OCI-LY3 (cell line): ENCODE measurements at regions not wholly inside any gene's neighbourhood (a gene's known extent, or its start where the extent isn't known, plus 50 kb on each side); places are given as distances from the start of the nearest gene placed in this dataset.

Experiments used
- H2AFZ ChIP-seq: fragments of 200-600, 300-600 bp; shearing (Covaris generic); 2 replicates; pipeline ENCODE4 v1.6.0; 2014; ENCODE audit warnings: antibody characterized with exemption, low read depth, low read length
- H3K27ac ChIP-seq: fragments of 200-600, 300-600 bp; sonication (generic); 2 replicates; pipeline ENCODE4 v1.5.1; 2014; ENCODE audit warnings: mild to moderate bottlenecking, low read length, moderate library complexity, mixed read lengths
- H3K27me3 ChIP-seq: fragments of 200-600, 300-600 bp; sonication (generic); 2 replicates; pipeline ENCODE4 v1.6.1; 2014; ENCODE audit warnings: low read depth, low read length, mixed read lengths
- H3K36me3 ChIP-seq: fragments of 200-600, 300-600 bp; sonication (generic); replicated peaks from 2 replicates; pipeline ENCODE3; 2014; ENCODE audit warnings: low read depth, low read length, mixed read lengths
- H3K4me1 ChIP-seq: fragments of 300-600, 200-600 bp; sonication (generic); 2 replicates; pipeline ENCODE4 v1.6.1; 2014; ENCODE audit warnings: low read length, mixed read lengths
- H3K4me2 ChIP-seq: fragments of 200-600, 300-600 bp; sonication (generic); 2 replicates; pipeline ENCODE4 v1.6.1; 2014; ENCODE audit warnings: low read length, mixed read lengths
- H3K4me3 ChIP-seq: fragments of 300-600, 200-600 bp; sonication (generic); 2 replicates; pipeline ENCODE4 v1.5.1; 2014; ENCODE audit warnings: antibody characterized with exemption, mild to moderate bottlenecking, low read length, moderate library complexity
- H3K79me2 ChIP-seq: fragments of 300-600, 200-600 bp; shearing (Covaris generic); 2 replicates; pipeline ENCODE4 v1.6.1; 2014; ENCODE audit warnings: mild to moderate bottlenecking, low read length, mixed read lengths
- H3K9ac ChIP-seq: fragments of 300-600, 200-600 bp; shearing (Covaris generic); 2 replicates; pipeline ENCODE4 v1.6.0; 2014; ENCODE audit warnings: mild to moderate bottlenecking, low read length, moderate library complexity
- H3K9me3 ChIP-seq: fragments of 200-600, 300-600 bp; shearing (Covaris generic); 2 replicates; pipeline ENCODE4 v1.6.1; 2014; ENCODE audit warnings: low read length, mixed read lengths; ENCODE audit not compliant: insufficient read depth
- H4K20me1 ChIP-seq: fragments of 200-600, 300-600 bp; sonication (generic); 2 replicates; pipeline ENCODE4 v1.6.1; 2016; ENCODE audit warnings: low read length, mixed read lengths; ENCODE audit not compliant: insufficient read depth
- CTCF ChIP-seq: fragments of 200-600, 300-600 bp; sonication (generic); IDR thresholded peaks from 2 replicates; pipeline ENCODE4 v1.5.1; 2014; ENCODE audit warnings: antibody characterized with exemption, low read length, low read depth
- EZH2phosphoT487 ChIP-seq: fragments of 200-600 bp; shearing (Covaris generic); IDR thresholded peaks from 2 replicates; pipeline ENCODE4 v1.6.1; 2018; ENCODE audit warnings: antibody characterized with exemption, mixed run types, low read depth

- Histone ChIP-seq H3K4me1 (no peaks in the 10 kb centered on the region), H2AFZ (no peak overlapping the region), H4K20me1 (no peaks in the 10 kb centered on the region), H3K9me3 (no peaks in the 10 kb centered on the region), H3K4me3 (no peak overlapping the region), H3K36me3 (no peaks in the 10 kb centered on the region), H3K27ac (no peak overlapping the region), H3K4me2 (no peak overlapping the region), H3K9ac (no peak overlapping the region), H3K27me3 (no peaks in the 10 kb centered on the region), H3K79me2 (no peaks in the 10 kb centered on the region)
- TF ChIP-seq EZH2phosphoT487 = no peak
Measured at GRCh38 chr9:102032614-102033013, 294.2 kb upstream of the GRIN3A start.

GRCh38 chr9:102000956-102001355 lies 262.5 kb upstream of the GRIN3A start:
- H3K4me2 ChIP-seq = no peak overlapping the region
- peaks cover 10% of the 10 kb centered on the region; the same call in 1 of the 2 replicates for H3K4me1 ChIP-seq

GRCh38 chr9:101999441-101999840 lies 261.0 kb upstream of the GRIN3A start:
- Histone ChIP-seq H3K4me2 (no peak overlapping the region), H3K4me1 (peaks cover 10% of the 10 kb centered on the region; the same call in 1 of the 2 replicates), H3K27me3 (no peaks in the 10 kb centered on the region), H3K9ac (no peak overlapping the region), H3K27ac (no peak overlapping the region), H3K36me3 (no peaks in the 10 kb centered on the region), H3K9me3 (no peaks in the 10 kb centered on the region), H2AFZ (no peak overlapping the region), H4K20me1 (no peaks in the 10 kb centered on the region), H3K79me2 (no peaks in the 10 kb centered on the region), H3K4me3 (no peak overlapping the region)
- TF ChIP-seq EZH2phosphoT487 (no peak), CTCF (no peak)

More at GRCh38 chr9:102000956-102001355, 262.5 kb upstream of the GRIN3A start:
- H3K9ac ChIP-seq = no peak overlapping the region
- H3K9me3 ChIP-seq = no peaks in the 10 kb centered on the region
- TF ChIP-seq CTCF (no peak), EZH2phosphoT487 (no peak)
- H3K27ac ChIP-seq = no peak overlapping the region
- H4K20me1 ChIP-seq = no peaks in the 10 kb centered on the region
- no peak overlapping the region for H3K4me3 ChIP-seq
- H3K27me3 ChIP-seq = no peaks in the 10 kb centered on the region
- H3K36me3 ChIP-seq = no peaks in the 10 kb centered on the region
- no peak overlapping the region for H2AFZ ChIP-seq
- no peaks in the 10 kb centered on the region for H3K79me2 ChIP-seq

- Histone ChIP-seq H3K4me2 (no peak overlapping the region), H3K36me3 (no peaks in the 10 kb centered on the region), H3K9ac (no peak overlapping the region), H3K9me3 (no peaks in the 10 kb centered on the region), H3K27ac (no peak overlapping the region), H2AFZ (no peak overlapping the region), H3K4me1 (peaks cover 24% of the 10 kb centered on the region), H3K27me3 (no peaks in the 10 kb centered on the region), H3K4me3 (no peak overlapping the region), H3K79me2 (no peaks in the 10 kb centered on the region), H4K20me1 (no peaks in the 10 kb centered on the region)
- TF ChIP-seq EZH2phosphoT487 (no peak), CTCF (no peak)
Measured at GRCh38 chr9:101995231-101995630, 256.8 kb upstream of the GRIN3A start.
